ENCODE measurements at regions not wholly inside any gene's neighbourhood (a gene's known extent, or its start where the extent isn't known, plus 50 kb on each side); places are given as distances from the start of the nearest gene placed in this dataset.

GRCh38 chr1:37085393-37085792 is 51.1 kb upstream of the GRIK3 start:
- H3K79me2 ChIP-seq (ENCODE audit: insufficient read depth, low read depth): no peaks in the 10 kb centered on the region
- H3K9ac ChIP-seq: no peak overlapping the region
- no peaks in the 10 kb centered on the region for H4K20me1 ChIP-seq (ENCODE audit: insufficient read depth)
- H3K36me3 ChIP-seq (ENCODE audit: insufficient read depth): no peaks in the 10 kb centered on the region
- no peak overlapping the region for H2AFZ ChIP-seq (ENCODE audit: low read depth)
- H3K4me1 ChIP-seq (ENCODE audit: low read depth, poor library complexity, severe bottlenecking): no peaks in the 10 kb centered on the region
- no peak overlapping the region for H3K4me2 ChIP-seq
- no peak overlapping the region for H3K4me3 ChIP-seq (IDR thresholded peaks at IDR 0.05; ENCODE audit: insufficient read depth, low read depth, low read length)
- no peak for TF ChIP-seq CTCF (conservative IDR thresholded peaks at IDR 0.05; ENCODE audit: low read depth, low read length)
- H3K27ac ChIP-seq: no peak overlapping the region
- H3K27me3 ChIP-seq (ENCODE audit: insufficient read depth, low read depth): peaks cover 18% of the 10 kb centered on the region; the same call in 1 of the 2 replicates

GRCh38 chr1:37089750-37090149 is 55.4 kb upstream of the GRIK3 start:
- Histone ChIP-seq H2AFZ (ENCODE audit: low read depth) (no peak overlapping the region), H3K36me3 (ENCODE audit: insufficient read depth) (no peaks in the 10 kb centered on the region), H3K27ac (no peak overlapping the region), H3K9ac (no peak overlapping the region), H3K4me3 (IDR thresholded peaks at IDR 0.05; ENCODE audit: insufficient read depth, low read depth, low read length) (no peak overlapping the region), H3K79me2 (ENCODE audit: insufficient read depth, low read depth) (no peaks in the 10 kb centered on the region), H3K4me2 (no peak overlapping the region), H3K4me1 (ENCODE audit: low read depth, poor library complexity, severe bottlenecking) (no peaks in the 10 kb centered on the region), H3K27me3 (ENCODE audit: insufficient read depth, low read depth) (peaks cover 5% of the 10 kb centered on the region; the same call in 1 of the 2 replicates), H4K20me1 (ENCODE audit: insufficient read depth) (no peaks in the 10 kb centered on the region)
- no peak for TF ChIP-seq CTCF (conservative IDR thresholded peaks at IDR 0.05; ENCODE audit: low read depth, low read length)

DNA sequence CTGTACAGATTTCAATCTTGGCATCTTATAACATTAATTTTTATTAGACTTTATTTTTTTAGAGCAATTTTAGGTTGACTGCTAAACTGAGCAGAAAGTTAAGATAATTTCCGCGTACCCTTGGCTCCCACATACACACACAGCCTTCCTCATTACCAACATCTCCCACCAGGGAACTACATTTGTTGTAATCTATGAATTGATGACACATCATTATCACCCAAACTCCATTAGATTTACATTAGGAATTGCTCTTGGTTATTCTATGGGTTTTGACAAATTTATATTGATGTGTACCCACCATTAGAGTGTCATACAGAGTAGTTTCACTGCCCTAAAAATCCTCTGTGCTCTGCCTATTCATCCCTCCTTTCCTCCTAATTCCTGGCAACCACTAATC is 56.4 kb upstream of the GRIK3 start:
- no peaks in the 10 kb centered on the region for H3K4me1 ChIP-seq (ENCODE audit: low read depth, poor library complexity, severe bottlenecking)
- no peaks in the 10 kb centered on the region for H3K36me3 ChIP-seq (ENCODE audit: insufficient read depth)
- no peak overlapping the region for H2AFZ ChIP-seq (ENCODE audit: low read depth)
- no peak overlapping the region for H3K27ac ChIP-seq
- no peak overlapping the region for H3K4me2 ChIP-seq
- no peaks in the 10 kb centered on the region for H4K20me1 ChIP-seq (ENCODE audit: insufficient read depth)
- no peak overlapping the region for H3K4me3 ChIP-seq (IDR thresholded peaks at IDR 0.05; ENCODE audit: insufficient read depth, low read depth, low read length)
- no peaks in the 10 kb centered on the region for H3K79me2 ChIP-seq (ENCODE audit: insufficient read depth, low read depth)
- peaks cover 5% of the 10 kb centered on the region; the same call in 1 of the 2 replicates for H3K27me3 ChIP-seq (ENCODE audit: insufficient read depth, low read depth)
- TF ChIP-seq CTCF (conservative IDR thresholded peaks at IDR 0.05; ENCODE audit: low read depth, low read length): no peak
- no peak overlapping the region for H3K9ac ChIP-seq

- Histone ChIP-seq H3K27me3 (ENCODE audit: insufficient read depth, low read depth) (peaks cover 5% of the 10 kb centered on the region; the same call in 1 of the 2 replicates), H4K20me1 (ENCODE audit: insufficient read depth) (no peaks in the 10 kb centered on the region), H3K4me2 (no peak overlapping the region), H3K27ac (no peak overlapping the region), H2AFZ (ENCODE audit: low read depth) (no peak overlapping the region), H3K36me3 (ENCODE audit: insufficient read depth) (no peaks in the 10 kb centered on the region), H3K9ac (no peak overlapping the region), H3K4me1 (ENCODE audit: low read depth, poor library complexity, severe bottlenecking) (no peaks in the 10 kb centered on the region), H3K79me2 (ENCODE audit: insufficient read depth, low read depth) (no peaks in the 10 kb centered on the region), H3K4me3 (IDR thresholded peaks at IDR 0.05; ENCODE audit: insufficient read depth, low read depth, low read length) (no peak overlapping the region)
- no peak for TF ChIP-seq CTCF (conservative IDR thresholded peaks at IDR 0.05; ENCODE audit: low read depth, low read length)
Observed at GRCh38 chr1:37092937-37093336, 58.6 kb upstream of the GRIK3 start.
